BE2C (cell line): ENCODE measurements at regions not wholly inside any gene's neighbourhood (a gene's known extent, or its start where the extent isn't known, plus 50 kb on each side); places are given as distances from the start of the nearest gene placed in this dataset.
A peak's percentile ranks its signal among the peaks of the same experiment; 100 is the strongest.

Experiments used
- DNase-seq: peaks from one replicate; pipeline ENCODE4 v3.0.0-alpha.2; 2020
- H3K27me3 ChIP-seq: fragments of 250-450 bp; sonication (Bioruptor Pico); 2 replicates; pipeline ENCODE4 v1.5.1; 2020; ENCODE audit warnings: mild to moderate bottlenecking
- H3K36me3 ChIP-seq: fragments of 250-450 bp; sonication (Bioruptor Pico); 2 replicates; pipeline ENCODE4 v1.5.1; 2020; ENCODE audit warnings: mild to moderate bottlenecking
- H3K4me1 ChIP-seq: fragments of 250-450 bp; sonication (Bioruptor Pico); 2 replicates; pipeline ENCODE4 v1.5.1; 2020
- H3K4me3 ChIP-seq: 2 replicates; pipeline ENCODE4 v1.5.1; 2011; ENCODE audit warnings: low read depth, low read length
- H3K9me3 ChIP-seq: fragments of 250-450 bp; sonication (Bioruptor Pico); 2 replicates; pipeline ENCODE4 v1.5.1; 2020
- CTCF ChIP-seq: IDR thresholded peaks from 2 replicates; pipeline ENCODE4 v1.5.1; 2012; ENCODE audit warnings: mild to moderate bottlenecking, low read depth, low read length

GRCh38 chr6:21994821-21995220 is 302.0 kb downstream of the PRL start:
- no peak overlapping the region for H3K4me3 ChIP-seq
- no peak for DNase-seq
- H3K27me3 ChIP-seq, result no peaks in the 10 kb centered on the region
- H3K9me3 ChIP-seq, result no peaks in the 10 kb centered on the region
- no peaks in the 10 kb centered on the region for H3K36me3 ChIP-seq
- no peak for TF ChIP-seq CTCF
- peaks cover 23% of the 10 kb centered on the region for H3K4me1 ChIP-seq

GRCh38 chr6:21995318-21995717 is 301.5 kb downstream of the PRL start:
- DNase-seq, result no peak
- no peak overlapping the region for H3K4me3 ChIP-seq
- peaks cover 27% of the 10 kb centered on the region for H3K4me1 ChIP-seq
- no peaks in the 10 kb centered on the region for H3K9me3 ChIP-seq
- TF ChIP-seq CTCF, result no peak
- H3K27me3 ChIP-seq, result no peaks in the 10 kb centered on the region
- H3K36me3 ChIP-seq, result no peaks in the 10 kb centered on the region

- H3K27me3 ChIP-seq, result no peaks in the 10 kb centered on the region
- no peak for TF ChIP-seq CTCF
- H3K4me1 ChIP-seq, result peaks cover 25% of the 10 kb centered on the region
- H3K36me3 ChIP-seq, result no peaks in the 10 kb centered on the region
- peak; percentile 22 for DNase-seq
- no peaks in the 10 kb centered on the region for H3K9me3 ChIP-seq
- peak overlapping the region; percentile 16 for H3K4me3 ChIP-seq
Observed at GRCh38 chr6:21996425-21997118, 300.3 kb downstream of the PRL start.

- peak; percentile 68 for DNase-seq
- no peak for TF ChIP-seq CTCF
- peaks cover 25% of the 10 kb centered on the region for H3K4me1 ChIP-seq
Observed at GRCh38 chr6:21997119-21998037, 299.5 kb downstream of the PRL start.

GRCh38 chr6:21998582-21998981 is 298.3 kb downstream of the PRL start:
- Histone ChIP-seq H3K27me3 (no peaks in the 10 kb centered on the region), H3K4me1 (peaks cover 25% of the 10 kb centered on the region), H3K36me3 (no peaks in the 10 kb centered on the region), H3K4me3 (no peak overlapping the region), H3K9me3 (no peaks in the 10 kb centered on the region)
- TF ChIP-seq CTCF, result no peak
- DNase-seq, result no peak

More at GRCh38 chr6:21997119-21998037, 299.5 kb downstream of the PRL start:
- no peak overlapping the region for H3K4me3 ChIP-seq
- no peaks in the 10 kb centered on the region for H3K9me3 ChIP-seq
- H3K36me3 ChIP-seq, result no peaks in the 10 kb centered on the region
- H3K27me3 ChIP-seq, result no peaks in the 10 kb centered on the region
